Central memory CD4-positive, alpha-beta T cell (primary cell): ENCODE measurements at regions not wholly inside any gene's neighbourhood (a gene's known extent, or its start where the extent isn't known, plus 50 kb on each side); places are given as distances from the start of the nearest gene placed in this dataset.

Experiments
- DNase-seq: peaks from one replicate; pipeline ENCODE4 v3.0.0; 2022

GRCh38 chr2:236317938-236318396 lies 53.8 kb upstream of the ASB18 start:
- DNase-seq = no peak

- DNase-seq = no peak
These were observed 54.2 kb upstream of the ASB18 start for GRCh38 chr2:236318401-236318800.

- no peak for DNase-seq
These were observed 54.8 kb upstream of the ASB18 start for GRCh38 chr2:236319036-236319435.

GRCh38 chr2:236321415-236321814 lies 57.2 kb upstream of the ASB18 start:
- DNase-seq = no peak

- DNase-seq = no peak
These were observed 69.4 kb upstream of the ASB18 start for GRCh38 chr2:236333417-236334121.

- DNase-seq = no peak
These were observed 70.1 kb upstream of the ASB18 start for GRCh38 chr2:236334122-236334876.

GRCh38 chr2:236335696-236336574 lies 71.7 kb upstream of the ASB18 start:
- DNase-seq = no peak

GRCh38 chr2:236336575-236337464 lies 72.6 kb upstream of the ASB18 start:
- DNase-seq = no peak

GRCh38 chr2:236337465-236338325 lies 73.5 kb upstream of the ASB18 start:
- no peak for DNase-seq

GRCh38 chr2:236338495-236339184 lies 74.4 kb upstream of the ASB18 start:
- no peak for DNase-seq

- no peak for DNase-seq
These were observed 76.0 kb upstream of the ASB18 start for GRCh38 chr2:236340251-236340650.

GRCh38 chr2:236341067-236341466 lies 76.9 kb upstream of the ASB18 start:
- DNase-seq = no peak

- no peak for DNase-seq
These were observed 77.5 kb upstream of the ASB18 start for GRCh38 chr2:236341721-236342120.

GRCh38 chr2:236342507-236342906 lies 78.3 kb upstream of the ASB18 start:
- no peak for DNase-seq

- no peak for DNase-seq
These were observed 78.7 kb upstream of the ASB18 start for GRCh38 chr2:236342951-236343350.

GRCh38 chr2:236343400-236344161 lies 79.4 kb upstream of the ASB18 start:
- DNase-seq = peak; percentile 45

GRCh38 chr2:236344446-236344845 lies 80.2 kb upstream of the ASB18 start:
- DNase-seq = no peak

- DNase-seq = no peak
These were observed 81.0 kb upstream of the ASB18 start for GRCh38 chr2:236345081-236345714.

- no peak for DNase-seq
These were observed 82.2 kb upstream of the ASB18 start for GRCh38 chr2:236346366-236346765.
